ENCODE measurements at regions not wholly inside any gene's neighbourhood (a gene's known extent, or its start where the extent isn't known, plus 50 kb on each side); places are given as distances from the start of the nearest gene placed in this dataset.

DNA sequence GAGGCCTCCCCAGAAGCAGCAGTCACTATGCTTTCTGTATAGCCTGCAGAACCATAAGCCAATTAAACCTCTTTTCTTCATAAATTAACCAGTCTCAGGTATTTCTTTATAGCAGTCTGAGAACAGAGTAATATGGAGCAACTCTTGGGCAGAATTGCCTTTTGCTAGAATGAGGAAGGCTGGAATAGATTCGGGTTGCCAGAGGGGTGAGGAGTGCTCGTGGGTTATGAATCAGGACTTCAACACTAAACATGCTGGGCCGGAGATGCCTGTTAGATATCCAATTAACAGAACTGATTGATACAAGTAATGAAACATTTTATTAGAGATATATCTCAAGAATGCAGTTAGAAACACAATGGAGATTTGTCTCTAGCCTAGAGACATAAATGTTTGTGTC is 140.9 kb upstream of the MAP3K1 start:
- TF ChIP-seq, protein P1, sequence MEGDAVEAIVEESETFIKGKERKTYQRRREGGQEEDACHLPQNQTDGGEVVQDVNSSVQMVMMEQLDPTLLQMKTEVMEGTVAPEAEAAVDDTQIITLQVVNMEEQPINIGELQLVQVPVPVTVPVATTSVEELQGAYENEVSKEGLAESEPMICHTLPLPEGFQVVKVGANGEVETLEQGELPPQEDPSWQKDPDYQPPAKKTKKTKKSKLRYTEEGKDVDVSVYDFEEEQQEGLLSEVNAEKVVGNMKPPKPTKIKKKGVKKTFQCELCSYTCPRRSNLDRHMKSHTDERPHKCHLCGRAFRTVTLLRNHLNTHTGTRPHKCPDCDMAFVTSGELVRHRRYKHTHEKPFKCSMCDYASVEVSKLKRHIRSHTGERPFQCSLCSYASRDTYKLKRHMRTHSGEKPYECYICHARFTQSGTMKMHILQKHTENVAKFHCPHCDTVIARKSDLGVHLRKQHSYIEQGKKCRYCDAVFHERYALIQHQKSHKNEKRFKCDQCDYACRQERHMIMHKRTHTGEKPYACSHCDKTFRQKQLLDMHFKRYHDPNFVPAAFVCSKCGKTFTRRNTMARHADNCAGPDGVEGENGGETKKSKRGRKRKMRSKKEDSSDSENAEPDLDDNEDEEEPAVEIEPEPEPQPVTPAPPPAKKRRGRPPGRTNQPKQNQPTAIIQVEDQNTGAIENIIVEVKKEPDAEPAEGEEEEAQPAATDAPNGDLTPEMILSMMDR (IDR thresholded peaks at IDR 0.05; ENCODE audit: low read depth, low read length): no peak

DNA sequence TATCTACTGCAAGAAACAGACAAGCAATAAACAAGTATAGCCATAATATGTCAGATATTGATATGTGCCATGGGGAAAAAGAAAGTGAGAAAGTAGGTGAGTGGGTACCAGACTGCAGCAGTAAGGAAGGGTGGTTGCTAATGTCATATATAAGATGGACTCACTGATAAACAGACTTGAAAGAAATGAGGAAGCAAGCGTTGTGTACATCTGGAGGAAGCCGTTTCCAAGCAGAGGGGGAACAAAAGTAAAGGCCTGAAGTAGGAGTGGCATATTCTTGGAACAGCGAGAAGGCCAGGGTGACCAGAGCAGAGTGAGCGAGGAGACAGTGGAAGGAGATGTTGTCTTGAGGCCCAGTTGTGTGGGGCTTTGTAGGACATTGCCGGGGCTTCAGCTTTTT is 142.2 kb upstream of the MAP3K1 start:
- Histone ChIP-seq H3K27me3 (no peaks in the 10 kb centered on the region), H3K36me3 (no peaks in the 10 kb centered on the region), H3K4me3 (no peak overlapping the region), H3K27ac (no peak overlapping the region), H3K4me1 (ENCODE audit: low read depth) (peaks cover 6% of the 10 kb centered on the region), H3K9me3 (ENCODE audit: low read depth) (no peaks in the 10 kb centered on the region)
- TF ChIP-seq, protein P1 (IDR thresholded peaks at IDR 0.05; ENCODE audit: low read depth, low read length): no peak
- DNase-seq (ENCODE audit: low read depth in 1 of 2, low spot score in 1 of 2): no peak

More for the DNA sequence above, 140.9 kb upstream of the MAP3K1 start:
- Histone ChIP-seq H3K36me3 (no peaks in the 10 kb centered on the region), H3K27me3 (no peaks in the 10 kb centered on the region), H3K4me1 (ENCODE audit: low read depth) (peaks cover 6% of the 10 kb centered on the region), H3K9me3 (ENCODE audit: low read depth) (no peaks in the 10 kb centered on the region), H3K4me3 (no peak overlapping the region), H3K27ac (no peak overlapping the region)
- no peak for DNase-seq (ENCODE audit: low read depth in 1 of 2, low spot score in 1 of 2)

DNA sequence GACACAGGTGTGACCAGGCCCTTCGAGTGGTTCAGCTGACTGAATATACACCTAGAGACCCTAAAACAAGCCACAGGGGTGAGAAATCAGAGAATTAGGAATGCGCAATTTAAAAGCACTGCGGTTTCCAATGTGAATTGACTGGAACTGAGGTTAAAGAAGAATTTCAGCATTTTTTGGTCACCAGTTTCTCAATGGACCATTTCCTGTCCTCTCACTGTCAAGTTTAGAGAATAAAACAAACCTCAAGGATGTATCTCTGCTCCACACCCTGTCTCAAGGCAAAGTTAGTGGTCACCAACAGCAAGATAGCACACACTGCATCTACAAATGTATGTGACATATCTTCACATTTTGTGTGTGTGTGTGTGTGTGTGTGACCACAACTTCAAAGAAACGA is 143.8 kb upstream of the MAP3K1 start:
- no peak for DNase-seq (ENCODE audit: low read depth in 1 of 2, low spot score in 1 of 2)
- H3K4me1 ChIP-seq (ENCODE audit: low read depth): peaks cover 6% of the 10 kb centered on the region
- H3K27me3 ChIP-seq: no peaks in the 10 kb centered on the region
- no peaks in the 10 kb centered on the region for H3K36me3 ChIP-seq
- TF ChIP-seq, protein P1 (IDR thresholded peaks at IDR 0.05; ENCODE audit: low read depth, low read length): no peak
- H3K4me3 ChIP-seq: no peak overlapping the region
- H3K9me3 ChIP-seq (ENCODE audit: low read depth): no peaks in the 10 kb centered on the region
- H3K27ac ChIP-seq: no peak overlapping the region

DNA sequence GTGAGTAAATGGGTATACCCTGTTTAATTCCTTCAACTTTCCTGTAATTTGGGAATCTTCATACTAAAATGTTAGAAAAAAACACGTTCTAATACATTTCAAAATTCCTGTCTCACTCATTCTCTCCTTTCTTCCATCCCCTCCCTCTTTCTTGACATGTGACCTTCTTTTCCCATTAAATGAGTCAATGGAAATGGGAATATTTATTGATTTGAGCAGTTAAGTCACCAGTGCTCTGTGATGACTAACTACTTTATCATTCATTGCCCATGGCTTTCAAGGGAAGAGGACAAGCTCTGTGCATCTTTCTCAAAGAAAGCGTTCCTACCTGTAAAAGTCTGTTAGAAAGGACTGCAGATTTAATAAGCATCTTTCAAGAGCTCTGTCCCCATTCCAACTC is 144.4 kb upstream of the MAP3K1 start:
- DNase-seq (ENCODE audit: low read depth in 1 of 2, low spot score in 1 of 2): no peak
- H3K4me3 ChIP-seq: no peak overlapping the region
- H3K4me1 ChIP-seq (ENCODE audit: low read depth): peaks cover 6% of the 10 kb centered on the region
- H3K36me3 ChIP-seq: no peaks in the 10 kb centered on the region
- H3K9me3 ChIP-seq (ENCODE audit: low read depth): no peaks in the 10 kb centered on the region
- H3K27me3 ChIP-seq: no peaks in the 10 kb centered on the region
- H3K27ac ChIP-seq: no peak overlapping the region
- TF ChIP-seq, protein P1 (IDR thresholded peaks at IDR 0.05; ENCODE audit: low read depth, low read length): no peak

DNA sequence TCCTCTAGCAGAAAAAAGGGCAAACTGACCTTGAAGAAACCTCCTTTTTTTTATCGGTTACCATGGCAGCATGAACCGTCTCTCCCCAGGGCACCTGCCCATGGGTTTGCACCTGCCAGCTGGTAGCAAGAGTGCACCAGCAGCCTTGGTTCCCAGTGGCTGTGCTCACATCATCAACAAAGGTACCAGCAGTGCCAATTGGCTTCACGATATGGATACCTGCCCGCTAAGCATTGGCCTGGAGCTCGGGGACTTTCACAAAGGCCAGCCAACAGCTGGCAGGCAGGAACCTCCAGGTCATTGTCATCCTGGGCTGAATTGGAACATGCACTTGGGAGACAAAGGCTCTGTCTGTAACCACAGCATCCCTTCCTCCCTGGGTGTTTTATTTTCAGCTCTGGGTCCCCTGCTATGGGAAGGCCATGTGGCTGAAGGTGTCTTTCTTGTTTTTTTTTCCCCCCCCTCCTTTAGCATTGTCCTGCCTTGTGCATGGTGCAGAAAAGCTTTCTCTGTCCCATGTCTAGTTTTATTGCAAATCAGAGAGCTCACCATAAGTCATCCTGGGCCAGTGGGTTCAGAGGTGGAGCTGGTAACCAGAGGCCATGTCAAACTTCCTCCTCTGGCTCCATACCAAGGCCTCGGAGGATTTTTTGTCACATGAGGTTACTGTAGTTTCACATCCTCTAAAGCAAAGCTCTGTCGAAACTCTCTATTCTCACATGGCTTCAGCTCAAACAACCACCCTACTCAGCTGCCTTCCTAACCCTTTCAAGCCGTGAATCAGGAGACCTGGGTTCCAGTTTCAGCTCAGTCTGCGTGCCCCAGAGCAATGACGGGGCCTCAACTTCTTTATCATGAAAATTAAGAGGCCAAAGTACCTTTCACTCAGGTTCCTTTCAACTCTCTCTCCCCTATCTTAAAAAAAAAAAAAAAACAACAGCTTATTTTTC is 145.5 kb upstream of the MAP3K1 start:
- Histone ChIP-seq H3K9me3 (ENCODE audit: low read depth) (no peaks in the 10 kb centered on the region), H3K36me3 (no peaks in the 10 kb centered on the region), H3K4me1 (ENCODE audit: low read depth) (peaks cover 6% of the 10 kb centered on the region), H3K4me3 (no peak overlapping the region), H3K27ac (no peak overlapping the region), H3K27me3 (no peaks in the 10 kb centered on the region)
- TF ChIP-seq, protein P1 (IDR thresholded peaks at IDR 0.05; ENCODE audit: low read depth, low read length): no peak
- peak; percentile 27 to 45 for DNase-seq (ENCODE audit: low read depth in 1 of 2, low spot score in 1 of 2)
